ENCODE measurements at regions not wholly inside any gene's neighbourhood (a gene's known extent, or its start where the extent isn't known, plus 50 kb on each side); places are given as distances from the start of the nearest gene placed in this dataset.

DNA sequence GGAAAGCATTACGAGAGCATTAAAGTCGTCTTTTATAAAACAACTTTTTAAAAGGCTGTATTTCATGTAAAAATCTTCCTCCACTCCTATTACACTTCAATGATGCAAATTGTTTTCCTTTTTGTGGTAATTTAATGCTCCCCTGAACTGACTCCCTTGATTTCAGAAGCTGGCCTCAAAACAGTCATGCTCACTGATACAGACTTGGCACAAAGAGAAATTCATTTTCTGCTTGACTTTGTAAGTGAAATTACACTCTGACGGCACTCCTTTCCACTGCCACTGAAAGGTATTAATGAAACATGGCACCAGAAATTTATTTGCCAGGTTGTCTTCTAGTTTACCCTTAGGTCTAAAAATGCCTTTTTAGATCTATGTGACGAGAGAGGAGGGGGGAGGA is 215.5 kb downstream of the LRRC3B start:
- TF ChIP-seq, protein P1, sequence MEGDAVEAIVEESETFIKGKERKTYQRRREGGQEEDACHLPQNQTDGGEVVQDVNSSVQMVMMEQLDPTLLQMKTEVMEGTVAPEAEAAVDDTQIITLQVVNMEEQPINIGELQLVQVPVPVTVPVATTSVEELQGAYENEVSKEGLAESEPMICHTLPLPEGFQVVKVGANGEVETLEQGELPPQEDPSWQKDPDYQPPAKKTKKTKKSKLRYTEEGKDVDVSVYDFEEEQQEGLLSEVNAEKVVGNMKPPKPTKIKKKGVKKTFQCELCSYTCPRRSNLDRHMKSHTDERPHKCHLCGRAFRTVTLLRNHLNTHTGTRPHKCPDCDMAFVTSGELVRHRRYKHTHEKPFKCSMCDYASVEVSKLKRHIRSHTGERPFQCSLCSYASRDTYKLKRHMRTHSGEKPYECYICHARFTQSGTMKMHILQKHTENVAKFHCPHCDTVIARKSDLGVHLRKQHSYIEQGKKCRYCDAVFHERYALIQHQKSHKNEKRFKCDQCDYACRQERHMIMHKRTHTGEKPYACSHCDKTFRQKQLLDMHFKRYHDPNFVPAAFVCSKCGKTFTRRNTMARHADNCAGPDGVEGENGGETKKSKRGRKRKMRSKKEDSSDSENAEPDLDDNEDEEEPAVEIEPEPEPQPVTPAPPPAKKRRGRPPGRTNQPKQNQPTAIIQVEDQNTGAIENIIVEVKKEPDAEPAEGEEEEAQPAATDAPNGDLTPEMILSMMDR (IDR thresholded peaks at IDR 0.05; ENCODE audit: low read length): no peak
- no peak for TF ChIP-seq EZH2 (optimal IDR thresholded peaks at IDR 0.05; ENCODE audit: low read depth, low read length)

All from MM.1S (cell line).